ENCODE measurements at regions not wholly inside any gene's neighbourhood (a gene's known extent, or its start where the extent isn't known, plus 50 kb on each side); places are given as distances from the start of the nearest gene placed in this dataset.

GRCh38 chr11:112310848-112311247 lies 50.2 kb upstream of the PLET1 start:
- no peak for ATAC-seq
- intact Hi-C loops (cut with DNase I, micrococcal nuclease): no loop called here

DNA sequence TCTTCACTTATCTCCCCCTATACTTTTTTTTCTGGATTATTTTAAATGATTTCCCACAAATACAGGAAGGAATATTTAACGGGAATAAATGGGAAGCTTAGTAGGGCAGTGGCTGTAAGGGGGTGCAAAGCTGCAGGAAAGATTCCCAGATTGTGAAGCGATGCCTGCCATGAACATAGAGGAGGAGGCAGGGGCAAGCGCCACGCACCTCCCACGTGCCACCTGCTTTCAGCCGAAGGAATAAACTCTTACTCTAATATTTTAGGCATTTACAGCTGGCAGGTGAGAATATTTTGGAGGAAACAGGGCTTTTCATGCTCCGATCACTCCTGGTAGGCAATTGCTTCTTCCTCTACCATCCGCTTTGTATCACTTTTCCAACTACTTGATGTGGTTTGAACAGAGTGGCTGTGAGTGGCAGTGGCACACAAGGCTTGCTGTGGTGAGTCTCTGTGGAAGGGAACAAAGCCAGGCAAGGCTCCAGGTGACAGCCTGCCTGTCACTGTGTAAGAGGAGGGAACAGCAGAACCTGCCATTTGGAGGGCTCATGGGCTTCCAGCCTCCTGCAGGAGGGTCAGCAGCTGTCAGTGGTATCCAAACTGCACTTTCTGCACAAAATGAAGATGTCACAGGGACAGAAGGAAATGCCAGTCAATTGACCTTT lies 54.5 kb upstream of the PLET1 start:
- DNase-seq (no peak), ATAC-seq (no peak)
- intact Hi-C loops (cut with DNase I, micrococcal nuclease): no loop called here

More at GRCh38 chr11:112310848-112311247, 50.2 kb upstream of the PLET1 start:
- no peak for DNase-seq

GRCh38 chr11:112315861-112316739 lies 55.4 kb upstream of the PLET1 start:
- DNase-seq (no peak), ATAC-seq (no peak)

DNA sequence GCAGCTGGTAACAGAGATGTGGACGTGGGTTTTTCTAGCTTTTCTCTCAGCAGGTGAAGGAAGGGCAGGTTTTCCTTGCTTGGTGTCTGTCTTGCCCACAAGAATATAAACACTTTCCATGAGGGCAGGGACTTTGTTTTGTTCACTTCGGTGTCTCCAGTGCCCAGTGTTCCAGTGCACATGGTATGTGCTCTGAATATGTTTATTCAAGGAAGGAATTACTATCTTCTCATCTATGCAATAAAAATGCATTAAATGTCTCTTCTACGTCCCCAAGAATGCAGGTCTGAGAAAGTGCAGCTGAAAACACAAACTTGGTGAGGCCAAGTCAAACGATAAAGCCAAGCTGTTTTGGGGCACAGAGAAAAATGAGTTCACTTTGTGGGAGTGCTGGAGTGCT lies 56.3 kb upstream of the PLET1 start:
- intact Hi-C loops (cut with DNase I, micrococcal nuclease): no loop called here
- no peak for DNase-seq
- ATAC-seq: no peak

More at GRCh38 chr11:112315861-112316739, 55.4 kb upstream of the PLET1 start:
- intact Hi-C loops (cut with DNase I, micrococcal nuclease): no loop called here

GRCh38 chr11:112318184-112318591 lies 57.5 kb upstream of the PLET1 start:
- DNase-seq (no peak), ATAC-seq (no peak)
- intact Hi-C loops (cut with DNase I, micrococcal nuclease): no loop called here

- intact Hi-C loops (cut with DNase I, micrococcal nuclease): no loop called here
- DNase-seq: no peak
- no peak for ATAC-seq
Observed at GRCh38 chr11:112318661-112319060, 58.0 kb upstream of the PLET1 start.

GRCh38 chr11:112320668-112321067 lies 60.0 kb upstream of the PLET1 start:
- DNase-seq (peak; percentile 62 to 64), ATAC-seq (peak; percentile 42)
- intact Hi-C loops (cut with DNase I, micrococcal nuclease): no loop called here

GRCh38 chr11:112321501-112322172 lies 61.0 kb upstream of the PLET1 start:
- intact Hi-C loops (cut with DNase I, micrococcal nuclease): no loop called here

DNA sequence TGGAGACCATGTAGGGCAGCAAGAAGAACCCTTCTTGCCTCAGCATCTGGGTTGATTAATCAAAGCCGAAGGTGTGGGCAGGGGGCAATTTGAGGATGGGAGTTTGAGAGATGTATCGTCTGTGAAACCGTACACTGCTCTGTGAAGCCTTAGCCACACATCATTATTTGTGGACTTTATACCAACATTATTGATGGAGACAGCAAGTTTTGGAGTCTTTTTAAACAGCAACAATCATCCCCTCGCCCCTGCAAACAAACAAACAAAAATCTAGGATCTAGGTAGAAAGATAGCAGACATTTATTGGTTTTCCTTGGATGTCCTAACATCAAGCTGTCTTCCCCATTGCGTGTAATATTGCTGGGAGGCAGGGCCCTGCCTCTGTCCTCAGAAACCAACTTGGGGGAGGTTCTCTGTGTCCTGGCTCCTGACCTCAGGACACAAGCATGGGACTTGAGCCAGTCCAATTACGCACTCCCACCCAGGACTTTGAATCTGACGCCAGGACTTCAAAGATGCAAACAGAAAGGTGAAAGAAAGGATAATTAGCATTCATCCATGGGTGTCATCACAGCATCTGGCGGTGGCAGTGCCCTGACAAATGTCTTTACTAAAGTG lies 61.6 kb upstream of the PLET1 start:
- ATAC-seq: no peak
- no peak for DNase-seq

More at GRCh38 chr11:112321501-112322172, 61.0 kb upstream of the PLET1 start:
- peak; percentile 72 to 85 for DNase-seq
- peak; percentile 98 for ATAC-seq

GRCh38 chr11:112334381-112334780 lies 73.7 kb upstream of the PLET1 start:
- intact Hi-C loops (cut with DNase I, micrococcal nuclease): no loop called here
- ATAC-seq (no peak), DNase-seq (no peak)

More for the DNA sequence above, 61.6 kb upstream of the PLET1 start:
- intact Hi-C loops (cut with DNase I, micrococcal nuclease): no loop called here

GRCh38 chr11:112336356-112336886 lies 75.8 kb upstream of the PLET1 start:
- intact Hi-C loops (cut with DNase I, micrococcal nuclease): no loop called here

DNA sequence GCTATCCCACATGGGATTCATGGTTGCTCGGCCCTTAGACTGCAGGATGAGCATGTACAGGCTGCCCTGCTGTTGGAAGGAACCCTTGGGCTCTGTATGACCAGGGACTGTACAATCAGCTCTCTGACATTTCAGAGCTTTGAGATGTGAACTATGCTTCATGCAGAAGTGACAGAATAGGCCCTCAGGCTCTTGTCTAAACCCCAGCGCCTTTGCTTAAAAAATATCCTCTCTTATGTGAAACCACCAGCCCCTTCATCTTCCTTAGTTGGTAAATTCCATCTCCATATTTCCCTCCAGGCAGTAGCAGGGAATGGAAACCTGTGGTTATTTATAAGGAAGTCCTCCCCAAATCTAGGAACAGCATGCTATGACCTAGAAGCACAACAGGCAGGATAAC lies 78.9 kb upstream of the PLET1 start:
- ATAC-seq (no peak), DNase-seq (no peak)
- intact Hi-C loops (cut with DNase I, micrococcal nuclease): no loop called here

More at GRCh38 chr11:112336356-112336886, 75.8 kb upstream of the PLET1 start:
- DNase-seq (no peak), ATAC-seq (no peak)

GRCh38 chr11:112343368-112344039 lies 82.8 kb upstream of the PLET1 start:
- intact Hi-C loops (cut with DNase I, micrococcal nuclease): no loop called here
- ATAC-seq (peak; percentile 76), DNase-seq (no peak)

DNA sequence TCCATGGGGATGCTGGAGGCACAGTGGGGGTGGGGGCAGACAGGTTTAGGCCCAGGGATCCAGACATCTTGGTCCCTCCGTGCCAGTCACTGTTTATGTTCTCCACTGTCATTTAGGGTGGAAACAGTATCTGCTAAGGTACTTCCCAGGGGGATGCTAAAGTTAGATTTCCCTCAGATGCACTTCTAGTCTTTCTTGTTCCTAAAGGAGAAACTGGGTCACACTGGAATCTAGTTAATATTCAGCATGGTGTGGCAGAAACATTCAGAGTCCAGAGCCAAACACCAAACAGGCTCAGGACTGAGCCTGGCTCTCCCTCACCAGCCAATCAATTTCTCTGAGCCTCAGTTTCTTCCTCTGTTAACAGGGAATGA lies 83.4 kb upstream of the PLET1 start:
- no peak for ATAC-seq
- intact Hi-C loops (cut with DNase I, micrococcal nuclease): no loop called here

GRCh38 chr11:112345166-112345565 lies 84.5 kb upstream of the PLET1 start:
- ATAC-seq: no peak
- no peak for DNase-seq
- intact Hi-C loops (cut with DNase I, micrococcal nuclease): no loop called here

More for the DNA sequence above, 83.4 kb upstream of the PLET1 start:
- DNase-seq: no peak

GRCh38 chr11:112345706-112346105 lies 85.0 kb upstream of the PLET1 start:
- ATAC-seq: peak; percentile 79
- DNase-seq: peak; percentile 21 to 33
- intact Hi-C loops (cut with DNase I, micrococcal nuclease): no loop called here

DNA sequence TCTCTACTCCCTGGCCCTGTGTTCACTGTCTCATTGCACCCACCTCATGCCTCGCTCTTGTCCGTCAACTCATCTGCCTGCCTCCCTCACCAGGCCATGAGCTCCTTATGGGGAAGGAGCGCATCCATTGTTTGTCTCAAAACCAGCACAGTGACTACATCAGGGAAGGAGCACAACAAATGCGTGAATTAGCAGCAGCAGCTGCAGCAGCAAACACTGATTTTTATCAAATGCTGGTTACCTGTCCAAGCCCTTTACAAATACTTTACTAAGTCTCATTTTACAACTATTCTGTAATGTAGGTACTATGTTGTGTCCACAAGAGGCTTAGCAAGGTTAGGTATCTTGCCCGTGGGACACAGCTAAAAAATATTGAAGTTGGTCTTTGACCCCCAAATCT lies 85.9 kb upstream of the PLET1 start:
- intact Hi-C loops (cut with DNase I, micrococcal nuclease): no loop called here
- ATAC-seq (no peak), DNase-seq (no peak)

DNA sequence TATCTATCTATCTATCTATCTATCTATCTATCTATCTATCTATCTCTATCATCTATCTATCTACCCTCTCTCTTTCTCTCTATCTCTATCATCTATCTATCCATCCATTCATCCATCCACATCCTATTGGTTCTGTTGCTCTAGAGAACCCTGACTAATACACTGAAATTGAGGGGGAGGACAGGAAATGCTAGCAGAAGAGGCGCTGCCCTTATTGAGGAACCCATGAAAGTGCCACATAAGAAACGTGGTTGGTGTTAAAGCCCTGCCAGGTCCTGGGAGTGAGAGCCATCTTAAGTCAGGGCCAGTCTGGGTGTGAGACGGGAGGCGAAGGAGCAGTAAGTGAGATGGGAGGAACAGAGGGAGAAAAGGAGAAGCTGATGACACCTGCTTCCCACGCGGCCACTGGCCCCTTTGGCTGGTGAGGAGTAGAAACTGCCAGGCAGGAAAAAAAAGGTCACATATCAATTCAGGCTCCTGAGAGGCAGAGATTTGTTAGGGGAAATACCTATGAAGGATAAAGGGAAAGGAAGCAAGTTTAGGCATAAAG lies 87.9 kb upstream of the PLET1 start:
- ATAC-seq (no peak), DNase-seq (no peak)
- intact Hi-C loops (cut with DNase I, micrococcal nuclease): no loop called here
